CD14-positive monocyte (primary cell): ENCODE measurements at regions not wholly inside any gene's neighbourhood (a gene's known extent, or its start where the extent isn't known, plus 50 kb on each side); places are given as distances from the start of the nearest gene placed in this dataset.

Source experiments
- DNase-seq, 3 donors: peaks; one replicate each; pipeline ENCODE4 v3.0.0-alpha.2; 2011 to 2022
- H2AFZ ChIP-seq: 2 replicates; pipeline ENCODE4 v1.6.0; 2012; ENCODE audit warnings: mild to moderate bottlenecking, low read depth, low read length, inconsistent platforms; ENCODE audit not compliant: insufficient read depth, poor library complexity, severe bottlenecking
- H3K27ac ChIP-seq, 2 donors: 1 replicate in 1 of 2; 2 replicates in 1 of 2; pipeline ENCODE4 v1.5.1; 2012 to 2013; ENCODE audit warnings: low read length in 2 of 2, control low read depth in 1 of 2, inconsistent platforms in 1 of 2, low read depth in 1 of 2, mild to moderate bottlenecking in 1 of 2
- H3K27me3 ChIP-seq, 2 donors: one replicate each; pipeline versions ENCODE4 v1.6.0 to v1.6.1; 2011 to 2013; ENCODE audit warnings: low read length in 2 of 2; ENCODE audit not compliant: control insufficient read depth in 2 of 2, insufficient read depth in 2 of 2
- H3K36me3 ChIP-seq, 2 donors: replicated peaks in 1 of 2; 1 replicate in 1 of 2; 2 replicates in 1 of 2; pipeline versions ENCODE4 v1.5.1 to v1.6.1; 2012 to 2013; ENCODE audit warnings: low read length in 2 of 2, control low read depth in 1 of 2, inconsistent platforms in 1 of 2, mild to moderate bottlenecking in 1 of 2; ENCODE audit not compliant: insufficient read depth in 2 of 2, control insufficient read depth in 1 of 2
- H3K4me1 ChIP-seq, 2 donors: 1 replicate in 1 of 2; 2 replicates in 1 of 2; pipeline versions ENCODE4 v1.5.1 to v1.6.1; 2012 to 2013; ENCODE audit warnings: low read length in 2 of 2, control low read depth in 1 of 2, inconsistent platforms in 1 of 2, mild to moderate bottlenecking in 1 of 2, moderate library complexity in 1 of 2; ENCODE audit not compliant: insufficient read depth in 2 of 2, control insufficient read depth in 1 of 2
- H3K4me2 ChIP-seq: replicated peaks from 2 replicates; pipeline ENCODE3; 2012; ENCODE audit warnings: low read length, moderate library complexity, mild to moderate bottlenecking; ENCODE audit not compliant: poor library complexity, severe bottlenecking; ENCODE audit errors: extremely low read depth
- H3K4me3 ChIP-seq, 3 experiments: fragments of 200-600 bp in 1 of 3; sonication (generic) in 1 of 3; replicated peaks in 1 of 3; 1 replicate in 2 of 3; 2 replicates in 1 of 3; pipeline ENCODE4 v1.5.1; 2011 to 2013; ENCODE audit warnings: low read length in 3 of 3, mild to moderate bottlenecking in 3 of 3, control low read depth in 2 of 3, low read depth in 2 of 3, inconsistent platforms in 1 of 3, moderate library complexity in 1 of 3
- H3K79me2 ChIP-seq: 2 replicates; pipeline ENCODE4 v1.6.0; 2012; ENCODE audit warnings: mild to moderate bottlenecking, control low read depth, inconsistent platforms, low read length, moderate library complexity; ENCODE audit not compliant: insufficient read depth
- H3K9ac ChIP-seq: 2 replicates; pipeline ENCODE4 v1.6.0; 2017; ENCODE audit warnings: low read length, mild to moderate bottlenecking; ENCODE audit not compliant: insufficient read depth, poor library complexity, severe bottlenecking
- H3K9me3 ChIP-seq, 2 donors: replicated peaks in 1 of 2; 1 replicate in 1 of 2; 2 replicates in 1 of 2; pipeline versions ENCODE4 v1.5.1 to v1.6.1; 2012 to 2013; ENCODE audit warnings: low read length in 2 of 2, control low read depth in 1 of 2; ENCODE audit not compliant: control insufficient read depth in 1 of 2, insufficient read depth in 1 of 2
- H4K20me1 ChIP-seq: 2 replicates; pipeline ENCODE4 v1.6.0; 2012; ENCODE audit warnings: mild to moderate bottlenecking, low read length, control low read depth, moderate library complexity; ENCODE audit not compliant: insufficient read depth
- H3K27ac Mint-ChIP-seq, 7 donors: one replicate each; pipeline ENCODE4 v1.8.0; 2020; ENCODE audit warnings: mild to moderate bottlenecking in 7 of 7, mixed read lengths in 7 of 7, moderate library complexity in 6 of 7, inconsistent platforms in 2 of 7
- H3K27me3 Mint-ChIP-seq, 3 donors: one replicate each; pipeline ENCODE4 v1.8.0; 2021 to 2022; ENCODE audit warnings: low read depth in 3 of 3, mild to moderate bottlenecking in 3 of 3, mixed read lengths in 3 of 3, moderate library complexity in 3 of 3, inconsistent platforms in 1 of 3
- H3K36me3 Mint-ChIP-seq, 2 donors: one replicate each; pipeline ENCODE4 v1.8.0; 2020; ENCODE audit warnings: mixed read lengths in 2 of 2, inconsistent platforms in 1 of 2, mild to moderate bottlenecking in 1 of 2
- H3K4me1 Mint-ChIP-seq: one replicate; pipeline ENCODE4 v1.8.0; 2020; ENCODE audit warnings: mild to moderate bottlenecking, mixed read lengths
- H3K4me3 Mint-ChIP-seq, 2 donors: one replicate each; pipeline ENCODE4 v1.8.0; 2020; ENCODE audit warnings: mild to moderate bottlenecking in 2 of 2, mixed read lengths in 2 of 2, moderate library complexity in 1 of 2
- H3K9me3 Mint-ChIP-seq, 7 donors: one replicate each; pipeline ENCODE4 v1.8.0; 2020 to 2022; ENCODE audit warnings: mixed read lengths in 7 of 7, mild to moderate bottlenecking in 6 of 7, moderate library complexity in 6 of 7, inconsistent platforms in 2 of 7
- CTCF ChIP-seq: fragments of 200-600 bp; IDR thresholded peaks from one replicate; pipeline ENCODE4 v1.8.0; 2022; ENCODE audit warnings: antibody characterized with exemption, mild to moderate bottlenecking
- WGBS: methylation state at CpG from one replicate; pipeline ENCODE4 v1.1.5; 2013; ENCODE audit warnings: missing lambda C conversion rate; ENCODE audit not compliant: insufficient coverage; 5-methylcytosine and 5-hydroxymethylcytosine counted together
- intact Hi-C, 2 donors: fragments of 100-400 bp; cut with micrococcal nuclease; formaldehyde crosslinking; loops; one replicate each; pipeline versions ENCODE4 v1.15.0 to v1.15.1; 2023

GRCh38 chr10:118488710-118489497 is 106.5 kb downstream of the PRLHR start:
- Mint-ChIP-seq H3K9me3 (peaks cover 3 to 24% (median 11%) of the 10 kb centered on the region in 7 donors), H3K27ac (no peak overlapping the region), H3K27me3 (peaks cover 2 to 10% (median 8%) of the 10 kb centered on the region in 3 donors), H3K4me3 (no peak overlapping the region), H3K4me1 (no peaks in the 10 kb centered on the region), H3K36me3 (no peaks in the 10 kb centered on the region)
- Histone ChIP-seq H3K27me3 (no peaks in the 10 kb centered on the region), H3K4me3 (no peak overlapping the region), H3K9ac (no peak overlapping the region), H3K4me2 (no peak overlapping the region), H2AFZ (no peak overlapping the region), H3K4me1 (no peaks in the 10 kb centered on the region), H3K9me3 (peaks cover 9 to 13% of the 10 kb centered on the region in 2 donors), H3K27ac (no peak overlapping the region), H3K79me2 (no peaks in the 10 kb centered on the region), H3K36me3 (no peaks in the 10 kb centered on the region), H4K20me1 (no peaks in the 10 kb centered on the region)
- 88% methylated on average over 4 of the region's 7 CpGs for WGBS
- TF ChIP-seq CTCF, result no peak
- intact Hi-C loops, result no loop called here
- DNase-seq, result no peak

DNA sequence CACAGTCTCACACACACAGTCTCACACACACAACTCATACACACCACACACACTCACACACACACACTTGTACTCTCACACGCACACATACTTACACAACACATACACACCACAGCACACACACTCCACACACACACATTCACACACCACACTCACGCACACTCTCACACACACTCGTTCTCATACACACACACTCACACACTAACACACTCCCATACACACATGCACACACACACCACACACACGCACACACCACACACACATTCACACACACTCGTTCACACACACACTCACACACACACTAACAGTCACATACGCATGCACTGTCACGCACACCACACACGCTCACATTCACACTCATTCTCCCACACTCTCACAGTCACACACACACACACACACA is 109.8 kb downstream of the PRLHR start:
- H3K4me3 Mint-ChIP-seq, result no peak overlapping the region
- Histone ChIP-seq H3K79me2 (no peaks in the 10 kb centered on the region), H3K4me3 (no peak overlapping the region), H4K20me1 (no peaks in the 10 kb centered on the region), H3K9me3 (peaks cover 0 to 8% of the 10 kb centered on the region in 2 donors), H3K9ac (no peak overlapping the region), H3K4me2 (no peak overlapping the region), H2AFZ (no peak overlapping the region), H3K27ac (no peak overlapping the region), H3K27me3 (peaks cover 0 to 2% of the 10 kb centered on the region in 2 donors), H3K36me3 (no peaks in the 10 kb centered on the region), H3K4me1 (no peaks in the 10 kb centered on the region)
- no peak for TF ChIP-seq CTCF
- H3K4me1 Mint-ChIP-seq, result no peaks in the 10 kb centered on the region
- 99% methylated on average over 6 of the region's 8 CpGs for WGBS
- H3K9me3 Mint-ChIP-seq, result peaks cover 3 to 17% (median 12%) of the 10 kb centered on the region in 7 donors
- no peak for DNase-seq
- peaks cover 4 to 11% (median 6%) of the 10 kb centered on the region in 3 donors for H3K27me3 Mint-ChIP-seq
- intact Hi-C loops, result no loop called here
- no peak overlapping the region for H3K27ac Mint-ChIP-seq
- no peaks in the 10 kb centered on the region for H3K36me3 Mint-ChIP-seq
